Right ventricle myocardium inferior (tissue), 1 donor: ENCODE measurements at regions not wholly inside any gene's neighbourhood (a gene's known extent, or its start where the extent isn't known, plus 50 kb on each side); places are given as distances from the start of the nearest gene placed in this dataset.
"Not testable (repeated sequence)": the region's sequence is repeated elsewhere in the genome, so short reads cannot be mapped to it uniquely, and the experiment has no call there.

Source experiments
- ATAC-seq: fragments of 200-7000 bp; cut with Tn5 transposase; one replicate; pipeline ENCODE4 v1.9.1; 2020; ENCODE audit warnings: mild to moderate bottlenecking, moderate library complexity
- DNase-seq: peaks from one replicate; pipeline ENCODE4 v3.0.0; 2021; ENCODE audit errors: missing footprints
- intact Hi-C: fragments of 100-400 bp; cut with DNase I; formaldehyde crosslinking; loops from one replicate; pipeline ENCODE4 v1.11.0; 2022
- donor health status: DM: no; HTN: yes; CAD: no; lungs with severe emphysema.

DNA sequence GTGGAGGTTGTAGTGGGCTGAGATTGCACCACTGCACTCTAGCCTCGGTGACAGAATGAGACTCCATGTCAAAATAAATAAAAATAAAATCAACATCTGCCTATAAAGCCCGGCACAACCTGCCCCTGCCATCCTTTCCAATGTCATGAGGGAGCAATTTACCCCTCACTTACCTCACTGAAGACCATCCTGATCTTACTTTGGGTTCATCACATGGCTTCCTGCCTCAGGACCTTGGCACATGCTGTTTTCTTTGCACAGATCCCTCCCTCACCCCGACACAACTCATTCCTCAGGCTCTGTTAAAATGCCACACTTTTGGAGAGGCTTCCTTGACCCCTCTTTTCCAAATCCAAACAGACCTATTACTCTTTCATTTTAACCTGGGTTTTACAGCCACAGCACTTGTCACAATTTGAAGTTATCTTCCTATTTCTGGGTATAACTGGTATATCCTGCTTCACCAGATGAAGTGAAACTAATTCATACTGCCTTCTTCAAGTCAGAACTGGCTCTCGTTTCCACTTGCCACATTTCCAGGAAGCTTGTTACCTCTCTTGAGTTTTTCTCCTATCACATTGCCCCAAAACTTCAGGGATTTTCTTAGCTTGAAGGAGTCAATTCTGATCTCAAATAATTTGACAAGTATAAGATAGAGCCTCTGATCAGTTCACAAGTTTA, 69.3 kb upstream of the PARD3 start:
- ATAC-seq, result no peak
- intact Hi-C loops, result no loop called here
- DNase-seq, result no peak

DNA sequence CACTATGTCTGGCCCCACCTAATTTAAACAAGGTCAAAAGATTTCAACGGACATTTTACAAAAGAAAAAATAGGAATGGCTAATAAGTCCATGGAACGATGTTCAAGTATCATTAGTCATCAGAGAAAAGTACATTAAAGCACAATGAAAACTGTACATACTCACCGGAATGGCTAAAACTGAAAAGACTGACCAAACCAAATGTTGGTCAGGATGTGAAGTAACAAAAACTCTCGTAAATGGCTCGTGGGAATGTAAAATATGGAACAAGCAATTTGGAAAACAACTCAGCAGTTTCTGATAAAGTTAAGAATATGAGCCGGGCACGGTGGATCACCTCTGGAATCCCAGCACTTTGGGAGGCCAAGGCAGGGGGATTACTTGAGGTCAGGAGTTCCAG, 65.7 kb upstream of the PARD3 start:
- no peak for DNase-seq
- no peak for ATAC-seq
- intact Hi-C loops, result no loop called here

DNA sequence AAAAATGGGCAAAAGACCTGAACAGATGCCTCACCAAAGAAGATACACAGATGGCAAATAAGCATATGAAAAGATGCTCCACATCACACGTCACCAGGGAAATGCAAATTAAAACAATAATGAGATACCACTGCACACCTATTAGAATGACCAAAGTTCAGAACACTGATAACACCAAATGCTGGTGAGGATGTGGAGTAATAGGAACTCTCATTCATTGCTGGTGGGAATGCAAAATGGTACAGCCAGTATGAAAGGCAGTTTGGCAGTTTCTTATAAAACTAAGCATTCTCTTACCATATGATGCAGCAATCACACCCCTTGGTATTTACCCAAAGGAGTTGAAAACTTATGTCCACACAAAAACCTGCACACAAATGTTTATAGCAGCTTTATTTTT, 63.6 kb upstream of the PARD3 start:
- intact Hi-C loops, DNase-seq, ATAC-seq: not testable (repeated sequence)

DNA sequence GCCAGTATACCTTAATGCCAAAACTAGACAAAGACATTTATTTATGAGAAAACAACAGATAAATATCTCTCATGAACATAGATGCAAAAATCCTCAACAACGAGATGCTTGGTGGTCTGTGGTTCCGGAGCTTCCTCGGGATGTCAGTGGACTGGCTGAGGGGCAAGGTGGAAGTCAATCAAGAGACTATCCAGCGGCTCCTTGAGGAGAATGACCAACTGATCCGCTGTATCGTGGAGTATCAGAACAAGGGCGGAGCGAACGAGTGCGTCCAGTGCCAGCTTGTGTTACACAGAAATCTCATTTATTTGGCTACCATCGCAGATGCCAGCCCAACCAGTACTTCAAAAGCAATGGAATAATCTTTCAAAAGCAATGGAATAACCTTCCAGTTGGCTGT, 60.0 kb upstream of the PARD3 start:
- ATAC-seq, result no peak
- no peak for DNase-seq
- intact Hi-C loops, result no loop called here

DNA sequence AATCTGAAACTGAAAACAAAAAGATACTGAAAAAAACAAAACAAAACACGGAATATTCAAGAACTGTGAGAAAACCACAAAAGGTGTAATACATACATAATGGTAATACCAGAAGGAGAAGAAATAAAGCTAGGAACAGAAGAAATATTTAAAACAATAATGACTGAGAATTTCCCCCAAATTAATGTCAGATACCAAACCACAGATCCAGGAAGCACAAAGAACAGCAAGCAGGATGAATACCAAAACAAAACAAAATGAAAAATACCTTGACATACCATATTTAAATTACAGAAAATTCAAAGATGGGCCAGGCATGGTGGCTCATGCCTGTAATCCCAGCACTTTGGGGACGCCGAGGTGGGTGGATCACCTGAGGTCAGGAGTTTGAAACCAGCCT, 57.7 kb upstream of the PARD3 start:
- ATAC-seq, result no peak
- no peak for DNase-seq
- intact Hi-C loops, result no loop called here

DNA sequence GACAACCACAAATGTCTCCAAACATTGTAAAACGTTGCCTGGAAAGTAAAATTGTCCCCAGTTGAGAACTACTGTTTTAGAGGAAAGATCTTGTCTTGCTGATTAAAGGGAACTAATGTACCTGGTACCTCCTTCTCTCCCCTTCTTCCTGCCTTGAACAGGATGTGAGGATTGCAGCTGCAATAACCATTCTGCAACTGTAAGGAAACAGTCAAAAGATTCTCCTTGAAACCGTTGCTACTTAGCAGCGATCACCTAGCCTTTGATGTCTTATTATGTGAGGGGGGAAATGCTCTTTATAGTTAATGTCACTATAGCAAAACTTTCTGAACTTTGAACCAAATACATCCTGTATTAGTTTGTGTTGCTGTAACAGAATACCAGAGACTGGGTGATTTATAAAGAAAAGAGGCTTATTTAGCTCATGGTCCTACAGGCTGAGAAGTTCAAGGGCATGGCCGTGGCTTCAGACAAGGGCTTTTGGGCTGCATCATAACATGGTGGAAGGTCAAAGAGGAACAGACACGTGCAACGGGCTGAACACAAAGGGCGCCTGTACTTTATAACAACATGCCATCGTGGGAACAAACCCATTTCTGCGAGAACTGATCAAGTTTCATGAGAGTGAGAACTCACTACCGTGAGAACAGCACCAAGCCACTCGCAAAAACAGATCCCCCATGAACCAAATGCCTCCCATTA, 54.2 kb upstream of the PARD3 start:
- no peak for DNase-seq
- no peak for ATAC-seq
- intact Hi-C loops, result no loop called here

DNA sequence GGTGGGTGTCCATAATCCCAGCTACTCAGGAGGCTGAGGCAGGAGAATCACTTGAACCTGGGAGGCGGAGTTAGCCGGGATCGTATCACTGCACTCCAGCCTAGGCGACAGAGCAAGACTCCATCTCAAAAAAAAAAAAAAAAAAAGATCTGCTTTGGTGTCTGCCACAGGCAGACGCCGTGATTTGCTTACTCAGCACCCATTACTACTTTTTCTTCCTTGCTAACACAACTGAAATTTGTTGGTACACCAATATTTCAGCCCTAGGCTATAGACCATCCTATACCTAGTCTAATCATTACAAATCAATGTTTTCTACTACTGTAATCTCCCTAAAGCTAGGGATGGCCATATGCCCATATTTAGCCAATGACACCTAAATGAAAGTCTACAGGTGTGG, 53.5 kb upstream of the PARD3 start:
- intact Hi-C loops, result no loop called here
- DNase-seq, result no peak
- no peak for ATAC-seq

DNA sequence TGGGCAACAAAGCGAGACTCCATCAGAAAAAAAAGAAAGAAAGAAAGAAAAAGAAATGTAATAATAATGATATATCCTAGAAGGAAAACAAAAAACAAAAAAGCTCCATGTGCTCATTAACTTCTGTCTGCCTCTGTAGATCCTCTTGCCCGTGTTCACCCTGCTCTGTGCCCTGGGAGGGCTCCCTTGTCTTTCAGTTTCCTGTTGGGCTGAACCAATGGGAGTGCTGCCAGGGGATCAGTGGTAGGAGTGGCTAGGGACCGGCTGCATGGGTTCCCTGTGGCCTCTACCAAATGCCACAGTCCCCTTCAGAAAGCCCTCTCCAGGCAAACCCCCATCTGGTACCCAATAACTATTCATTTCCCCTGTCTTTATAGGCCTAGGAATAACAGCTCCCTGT, 51.8 kb upstream of the PARD3 start:
- DNase-seq, result no peak
- intact Hi-C loops, result no loop called here
- no peak for ATAC-seq
